H1 (cell line): ENCODE measurements at regions not wholly inside any gene's neighbourhood (a gene's known extent, or its start where the extent isn't known, plus 50 kb on each side); places are given as distances from the start of the nearest gene placed in this dataset.

Experiments used
- EP300 ChIP-seq, 2 experiments: IDR thresholded peaks; 1 replicate in 1 of 2; 2 replicates in 1 of 2; pipeline ENCODE4 v1.6.1; 2011 to 2012; ENCODE audit warnings: low read depth in 2 of 2, low read length in 2 of 2, mild to moderate bottlenecking in 2 of 2, borderline replicate concordance in 1 of 2, inconsistent platforms in 1 of 2, moderate library complexity in 1 of 2
- EZH2 ChIP-seq: fragments of 200-600 bp; sonication (generic); IDR thresholded peaks from 2 replicates; pipeline ENCODE4 v1.7.1; 2012; ENCODE audit warnings: low read depth, mild to moderate bottlenecking, moderate library complexity, low read length, inconsistent platforms; ENCODE audit not compliant: severe bottlenecking
- KDM1A ChIP-seq: fragments of 200-600, 300-600 bp; sonication (generic); IDR thresholded peaks from 2 replicates; pipeline ENCODE4 v1.7.1; 2016; ENCODE audit warnings: mild to moderate bottlenecking, low read length, borderline replicate concordance
- POLR2AphosphoS5 ChIP-seq: IDR thresholded peaks from 2 replicates; pipeline ENCODE4 v1.6.1; 2011; ENCODE audit warnings: low read depth, low read length
- RFX5 ChIP-seq: IDR thresholded peaks from 2 replicates; pipeline ENCODE4 v1.6.1; 2011; ENCODE audit warnings: low read depth, low read length, improper control_type of control experiment, borderline replicate concordance
- SP1 ChIP-seq: IDR thresholded peaks from 2 replicates; pipeline ENCODE4 v1.6.1; 2011; ENCODE audit warnings: low read depth, low read length
- TF ChIP-seq, protein P1 (sequence below), 3 experiments: IDR thresholded peaks; 1 replicate in 2 of 3; 2 replicates in 1 of 3; pipeline versions ENCODE4 v1.5.1 to v1.6.1; 2011; ENCODE audit warnings: low read length in 3 of 3, mild to moderate bottlenecking in 3 of 3, inconsistent platforms in 2 of 3, low read depth in 1 of 3, moderate library complexity in 1 of 3; ENCODE audit not compliant: insufficient read depth in 1 of 3; ENCODE audit errors: control extremely low read depth in 1 of 3

DNA sequence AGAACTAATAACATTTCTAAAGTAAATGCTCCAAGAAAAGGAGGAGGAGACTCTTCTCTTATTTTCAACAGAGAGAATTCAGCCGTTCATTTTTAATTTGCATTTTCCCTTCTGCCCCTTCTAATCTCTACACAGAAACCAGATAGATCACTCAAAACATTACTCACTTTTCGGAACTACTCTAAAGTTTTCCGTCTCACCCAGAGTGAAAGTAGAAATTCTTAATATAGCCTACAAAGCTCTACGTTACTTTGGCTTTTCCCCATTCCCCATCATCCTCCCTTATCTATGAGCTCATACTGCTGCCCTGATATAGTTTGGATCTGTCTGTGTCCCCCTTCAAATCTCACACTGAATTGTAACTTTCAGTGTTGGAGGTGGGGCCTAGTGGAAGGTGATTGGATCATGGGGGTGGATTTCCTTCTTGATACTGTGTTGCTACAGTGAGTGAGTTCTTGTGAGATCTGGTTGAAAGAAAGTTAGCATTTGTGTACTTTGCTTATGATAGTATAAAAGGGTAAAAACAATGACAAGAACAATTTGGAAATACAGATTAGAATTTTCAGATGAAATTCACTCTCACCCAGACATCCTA lies 188.2 kb downstream of the AMY1C start:
- TF ChIP-seq, protein P1, sequence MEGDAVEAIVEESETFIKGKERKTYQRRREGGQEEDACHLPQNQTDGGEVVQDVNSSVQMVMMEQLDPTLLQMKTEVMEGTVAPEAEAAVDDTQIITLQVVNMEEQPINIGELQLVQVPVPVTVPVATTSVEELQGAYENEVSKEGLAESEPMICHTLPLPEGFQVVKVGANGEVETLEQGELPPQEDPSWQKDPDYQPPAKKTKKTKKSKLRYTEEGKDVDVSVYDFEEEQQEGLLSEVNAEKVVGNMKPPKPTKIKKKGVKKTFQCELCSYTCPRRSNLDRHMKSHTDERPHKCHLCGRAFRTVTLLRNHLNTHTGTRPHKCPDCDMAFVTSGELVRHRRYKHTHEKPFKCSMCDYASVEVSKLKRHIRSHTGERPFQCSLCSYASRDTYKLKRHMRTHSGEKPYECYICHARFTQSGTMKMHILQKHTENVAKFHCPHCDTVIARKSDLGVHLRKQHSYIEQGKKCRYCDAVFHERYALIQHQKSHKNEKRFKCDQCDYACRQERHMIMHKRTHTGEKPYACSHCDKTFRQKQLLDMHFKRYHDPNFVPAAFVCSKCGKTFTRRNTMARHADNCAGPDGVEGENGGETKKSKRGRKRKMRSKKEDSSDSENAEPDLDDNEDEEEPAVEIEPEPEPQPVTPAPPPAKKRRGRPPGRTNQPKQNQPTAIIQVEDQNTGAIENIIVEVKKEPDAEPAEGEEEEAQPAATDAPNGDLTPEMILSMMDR (IDR thresholded peaks at IDR 0.05; ENCODE audit: control extremely low read depth in 1 of 3, insufficient read depth in 1 of 3, low read depth in 1 of 3, low read length in 3 of 3) = no peak
- no peak for TF ChIP-seq RFX5
- no peak for TF ChIP-seq EP300 (IDR thresholded peaks at IDR 0.05; ENCODE audit: borderline replicate concordance in 1 of 2, low read depth in 2 of 2, low read length in 2 of 2)
- no peak for TF ChIP-seq SP1
- TF ChIP-seq POLR2AphosphoS5 = no peak
- no peak for TF ChIP-seq EZH2
- no peak for TF ChIP-seq KDM1A
